ENCODE measurements at regions not wholly inside any gene's neighbourhood (a gene's known extent, or its start where the extent isn't known, plus 50 kb on each side); places are given as distances from the start of the nearest gene placed in this dataset.

DNA sequence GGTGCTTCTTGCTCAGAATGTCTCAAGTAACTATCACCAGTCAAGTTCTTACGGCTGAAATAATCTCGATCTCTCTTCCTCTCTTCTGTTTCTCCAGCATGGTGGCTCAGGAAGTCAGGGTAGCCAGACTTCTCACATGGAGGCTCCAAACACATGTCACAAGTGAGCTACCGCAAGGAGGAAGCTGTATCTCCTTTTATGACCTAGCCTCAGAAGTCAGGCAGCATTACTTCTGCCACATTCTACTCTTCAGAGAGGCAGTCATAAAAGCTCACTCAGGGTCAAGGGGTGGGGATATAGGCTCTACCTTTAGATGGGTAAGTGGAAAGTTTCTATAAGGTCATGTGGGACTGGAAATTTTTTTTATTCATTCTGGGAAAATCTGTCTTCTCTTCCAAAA, 86.6 kb upstream of the NEO1 start:
- no peak overlapping the region for H3K4me3 ChIP-seq
- TF ChIP-seq, protein P1, sequence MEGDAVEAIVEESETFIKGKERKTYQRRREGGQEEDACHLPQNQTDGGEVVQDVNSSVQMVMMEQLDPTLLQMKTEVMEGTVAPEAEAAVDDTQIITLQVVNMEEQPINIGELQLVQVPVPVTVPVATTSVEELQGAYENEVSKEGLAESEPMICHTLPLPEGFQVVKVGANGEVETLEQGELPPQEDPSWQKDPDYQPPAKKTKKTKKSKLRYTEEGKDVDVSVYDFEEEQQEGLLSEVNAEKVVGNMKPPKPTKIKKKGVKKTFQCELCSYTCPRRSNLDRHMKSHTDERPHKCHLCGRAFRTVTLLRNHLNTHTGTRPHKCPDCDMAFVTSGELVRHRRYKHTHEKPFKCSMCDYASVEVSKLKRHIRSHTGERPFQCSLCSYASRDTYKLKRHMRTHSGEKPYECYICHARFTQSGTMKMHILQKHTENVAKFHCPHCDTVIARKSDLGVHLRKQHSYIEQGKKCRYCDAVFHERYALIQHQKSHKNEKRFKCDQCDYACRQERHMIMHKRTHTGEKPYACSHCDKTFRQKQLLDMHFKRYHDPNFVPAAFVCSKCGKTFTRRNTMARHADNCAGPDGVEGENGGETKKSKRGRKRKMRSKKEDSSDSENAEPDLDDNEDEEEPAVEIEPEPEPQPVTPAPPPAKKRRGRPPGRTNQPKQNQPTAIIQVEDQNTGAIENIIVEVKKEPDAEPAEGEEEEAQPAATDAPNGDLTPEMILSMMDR (IDR thresholded peaks at IDR 0.05): no peak
- no peaks in the 10 kb centered on the region for H3K36me3 ChIP-seq
- H3K4me1 ChIP-seq: peaks cover 0 to 8% of the 10 kb centered on the region in 2 donors
- DNase-seq (ENCODE audit: low spot score): no peak
- no peaks in the 10 kb centered on the region for H3K9me3 ChIP-seq
- H3K27me3 ChIP-seq: no peaks in the 10 kb centered on the region
- H3K27ac ChIP-seq: no peak overlapping the region

DNA sequence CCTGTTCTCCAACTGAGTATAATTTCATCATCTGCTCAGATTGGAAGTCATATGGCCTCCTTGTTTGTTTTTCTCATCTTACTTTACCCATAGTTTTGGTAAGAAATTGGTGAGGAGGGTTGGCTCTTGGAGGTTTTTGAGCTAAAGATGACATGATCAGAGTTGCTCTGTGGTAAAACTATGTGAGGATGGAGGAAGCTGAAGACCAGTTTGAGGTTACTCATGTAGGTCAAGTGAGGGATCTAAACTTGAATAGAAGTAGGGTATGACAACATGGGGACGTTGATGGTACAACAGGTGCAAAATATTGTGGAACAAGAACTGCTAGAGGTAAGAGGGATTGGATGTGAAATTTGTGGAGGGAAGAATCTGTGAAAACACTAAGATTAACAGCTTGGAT, 87.7 kb upstream of the NEO1 start:
- no peak for DNase-seq (ENCODE audit: low spot score)
- Histone ChIP-seq H3K4me1 (peaks cover 0 to 8% of the 10 kb centered on the region in 2 donors), H3K9me3 (no peaks in the 10 kb centered on the region), H3K36me3 (no peaks in the 10 kb centered on the region), H3K27ac (no peak overlapping the region), H3K4me3 (no peak overlapping the region), H3K27me3 (no peaks in the 10 kb centered on the region)
- TF ChIP-seq, protein P1 (IDR thresholded peaks at IDR 0.05): no peak

DNA sequence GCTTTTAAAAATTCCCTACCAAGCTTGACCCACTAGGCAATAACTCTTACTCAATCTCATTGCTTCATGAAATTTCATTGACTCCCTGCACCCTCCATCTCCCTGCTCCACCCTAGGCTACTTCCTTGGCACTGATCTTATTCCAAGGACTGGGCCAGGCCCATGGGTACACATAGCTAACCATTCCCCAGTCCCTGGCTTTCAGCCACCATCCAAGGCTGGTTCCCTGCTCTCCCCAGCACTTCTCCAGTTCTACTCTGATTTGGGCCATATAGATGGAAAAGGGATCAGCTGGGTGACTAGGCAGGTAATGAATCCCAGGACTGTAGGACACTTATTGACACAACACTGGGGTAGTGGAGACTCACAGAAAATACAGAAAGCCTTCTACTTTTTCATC, 88.1 kb upstream of the NEO1 start:
- H3K9me3 ChIP-seq: no peaks in the 10 kb centered on the region
- peaks cover 0 to 8% of the 10 kb centered on the region in 2 donors for H3K4me1 ChIP-seq
- no peak for DNase-seq (ENCODE audit: low spot score)
- H3K27ac ChIP-seq: no peak overlapping the region
- H3K4me3 ChIP-seq: no peak overlapping the region
- TF ChIP-seq, protein P1 (IDR thresholded peaks at IDR 0.05): no peak
- no peaks in the 10 kb centered on the region for H3K36me3 ChIP-seq
- H3K27me3 ChIP-seq: no peaks in the 10 kb centered on the region

DNA sequence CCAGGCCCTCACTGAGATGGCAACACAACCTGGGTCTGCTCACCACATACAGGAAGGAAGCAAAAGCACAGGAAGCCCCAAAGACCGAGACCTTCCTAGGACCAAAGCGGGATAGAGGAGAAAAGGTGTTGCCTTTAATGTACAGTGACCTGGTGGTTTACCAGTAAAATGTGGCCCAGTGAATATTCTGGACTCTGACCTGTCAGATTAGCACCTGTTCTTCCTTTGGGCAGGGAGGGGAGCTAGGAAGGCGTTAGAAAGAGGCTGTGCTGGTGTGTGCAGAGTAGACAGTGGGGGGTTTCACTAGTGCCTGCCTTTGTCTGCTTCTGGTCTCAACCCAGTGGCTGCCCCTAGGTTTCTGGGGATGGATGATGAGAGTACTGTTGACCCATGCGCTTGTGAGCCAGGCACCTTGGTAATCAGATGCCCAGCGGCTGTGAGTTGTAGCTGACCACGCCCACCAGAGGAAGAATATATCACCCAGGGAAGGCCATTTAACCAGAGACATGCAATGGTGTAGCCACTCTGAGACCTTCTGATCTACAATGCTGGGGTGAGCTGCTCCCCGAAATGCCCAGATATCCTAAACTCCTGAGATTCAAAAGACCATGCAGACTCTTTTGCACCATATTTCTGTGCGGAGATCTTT, 90.1 kb upstream of the NEO1 start:
- Histone ChIP-seq H3K9me3 (no peaks in the 10 kb centered on the region), H3K4me1 (peaks cover 0 to under 1% of the 10 kb centered on the region in 2 donors), H3K27ac (no peak overlapping the region), H3K27me3 (no peaks in the 10 kb centered on the region), H3K36me3 (no peaks in the 10 kb centered on the region), H3K4me3 (no peak overlapping the region)
- TF ChIP-seq, protein P1 (IDR thresholded peaks at IDR 0.05): no peak
- no peak for DNase-seq (ENCODE audit: low spot score)

DNA sequence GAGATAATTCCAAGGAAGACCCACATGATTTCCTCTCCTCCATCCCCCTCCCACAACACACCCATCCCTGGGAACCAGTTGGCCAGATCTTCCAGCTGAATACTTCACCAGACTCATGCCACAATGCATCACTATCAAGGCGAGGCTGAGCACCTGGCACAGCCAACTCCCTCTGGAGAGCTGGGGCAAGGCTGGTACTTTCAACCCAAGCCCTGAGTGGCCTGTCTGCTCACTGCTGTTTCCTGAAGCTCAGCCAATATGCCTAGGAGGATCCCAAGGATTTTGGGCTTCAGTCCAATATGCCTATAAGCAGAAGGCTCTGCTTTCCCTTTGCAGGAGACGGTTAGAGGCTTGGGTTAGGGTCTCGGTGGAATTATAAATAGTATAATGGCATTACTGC, 90.9 kb upstream of the NEO1 start:
- Histone ChIP-seq H3K27me3 (no peaks in the 10 kb centered on the region), H3K4me3 (no peak overlapping the region), H3K27ac (no peak overlapping the region), H3K9me3 (no peaks in the 10 kb centered on the region), H3K36me3 (no peaks in the 10 kb centered on the region), H3K4me1 (no peaks in the 10 kb centered on the region)
- DNase-seq (ENCODE audit: low spot score): no peak
- TF ChIP-seq, protein P1 (IDR thresholded peaks at IDR 0.05): no peak

DNA sequence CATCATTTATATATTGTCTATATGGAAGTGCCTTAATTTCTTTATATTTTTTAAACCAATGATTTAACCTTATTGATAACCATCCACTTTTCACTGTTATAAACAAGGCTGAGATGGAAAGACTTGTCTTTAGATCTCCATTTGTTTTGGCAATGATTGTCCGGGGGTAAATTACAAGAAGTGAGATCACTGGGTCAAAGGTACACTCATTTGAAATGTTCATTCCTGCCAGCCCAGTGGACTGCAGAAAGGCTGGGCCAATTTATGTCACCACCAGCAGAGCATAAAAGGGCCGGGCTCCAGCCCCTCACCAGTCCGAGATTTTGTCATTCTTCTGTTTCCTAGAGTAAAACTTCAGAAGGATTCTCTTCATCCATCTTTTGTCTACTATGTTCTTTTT, 93.6 kb upstream of the NEO1 start:
- Histone ChIP-seq H3K4me3 (no peak overlapping the region), H3K9me3 (no peaks in the 10 kb centered on the region), H3K4me1 (no peaks in the 10 kb centered on the region), H3K36me3 (no peaks in the 10 kb centered on the region), H3K27me3 (no peaks in the 10 kb centered on the region), H3K27ac (no peak overlapping the region)
- DNase-seq (ENCODE audit: low spot score): no peak
- TF ChIP-seq, protein P1 (IDR thresholded peaks at IDR 0.05): no peak
